ENCODE measurements at regions not wholly inside any gene's neighbourhood (a gene's known extent, or its start where the extent isn't known, plus 50 kb on each side); places are given as distances from the start of the nearest gene placed in this dataset.

DNA sequence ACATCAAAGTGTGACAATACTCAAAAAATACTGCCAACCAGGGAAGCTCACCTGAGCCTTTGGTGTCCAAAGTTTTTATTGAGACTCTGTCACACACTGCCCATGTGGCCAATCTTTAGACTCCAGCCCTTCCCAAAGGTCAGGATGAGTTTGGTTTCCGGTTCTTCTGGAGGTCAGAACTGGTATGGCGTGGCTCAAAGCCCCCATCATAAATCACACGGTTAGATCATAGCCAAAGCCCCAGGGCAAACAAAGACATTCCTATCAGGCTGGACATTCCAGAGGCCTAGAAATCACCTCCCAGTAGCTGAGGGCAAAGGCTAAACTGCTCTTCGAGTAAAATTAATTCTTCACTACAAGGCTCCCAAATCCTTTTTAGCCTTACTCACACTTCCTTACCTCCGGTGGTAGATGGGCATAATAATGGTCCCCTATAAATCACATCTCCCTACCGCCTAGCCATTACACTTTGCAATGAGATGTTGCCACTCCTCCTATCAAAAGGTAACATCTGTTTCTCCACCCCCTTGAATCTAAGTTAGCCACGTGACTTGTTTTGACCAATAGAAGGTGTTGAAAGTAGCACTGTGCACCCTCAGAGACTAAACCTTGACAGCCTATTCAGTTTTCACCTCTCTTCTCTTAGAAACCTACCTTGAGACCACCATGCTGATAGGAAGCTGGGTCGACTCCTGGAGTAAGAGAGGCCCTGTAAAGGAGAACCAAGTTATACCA lies 137.8 kb upstream of the DUSP21 start (continued):
- TF ChIP-seq NR2F6 (IDR thresholded peaks at IDR 0.05) (peak; percentile 62), NR2F6 (CRISPR knock-in tag; IDR thresholded peaks at IDR 0.05) (peak; percentile 61), NCOA5 (CRISPR knock-in tag; IDR thresholded peaks at IDR 0.05) (no peak), HNF4G (IDR thresholded peaks at IDR 0.05; ENCODE audit: borderline replicate concordance, low read depth, low read length) (peak; percentile 40; the same call in 1 of the 2 replicates), HNF4G (CRISPR knock-in tag; IDR thresholded peaks at IDR 0.05; ENCODE audit: borderline replicate concordance, low read depth) (no peak; the same call in 1 of the 2 replicates), ZBTB7A (CRISPR knock-in tag; IDR thresholded peaks at IDR 0.05) (no peak), ZNF839 (CRISPR knock-in tag; IDR thresholded peaks at IDR 0.05; ENCODE audit: borderline replicate concordance) (no peak), CREB1 (IDR thresholded peaks at IDR 0.05) (no peak), CREB1 (CRISPR knock-in tag; IDR thresholded peaks at IDR 0.05) (no peak), ATF5 (CRISPR knock-in tag; IDR thresholded peaks at IDR 0.05; ENCODE audit: low read depth) (no peak), ZSCAN31 (CRISPR knock-in tag; IDR thresholded peaks at IDR 0.05; ENCODE audit: low read depth) (no peak), TOPORS (CRISPR knock-in tag; IDR thresholded peaks at IDR 0.05) (no peak), ZNF775 (CRISPR knock-in tag; IDR thresholded peaks at IDR 0.05; ENCODE audit: borderline replicate concordance) (no peak), ZNF263 (CRISPR knock-in tag; IDR thresholded peaks at IDR 0.05) (no peak), MAZ (IDR thresholded peaks at IDR 0.05; ENCODE audit: borderline replicate concordance, low read depth, low read length) (no peak), MAZ (CRISPR knock-in tag; IDR thresholded peaks at IDR 0.05; ENCODE audit: low read depth) (no peak), ZIK1 (CRISPR knock-in tag; IDR thresholded peaks at IDR 0.05; ENCODE audit: borderline replicate concordance, low read depth) (no peak)
- TF ChIP-seq, protein P1, sequence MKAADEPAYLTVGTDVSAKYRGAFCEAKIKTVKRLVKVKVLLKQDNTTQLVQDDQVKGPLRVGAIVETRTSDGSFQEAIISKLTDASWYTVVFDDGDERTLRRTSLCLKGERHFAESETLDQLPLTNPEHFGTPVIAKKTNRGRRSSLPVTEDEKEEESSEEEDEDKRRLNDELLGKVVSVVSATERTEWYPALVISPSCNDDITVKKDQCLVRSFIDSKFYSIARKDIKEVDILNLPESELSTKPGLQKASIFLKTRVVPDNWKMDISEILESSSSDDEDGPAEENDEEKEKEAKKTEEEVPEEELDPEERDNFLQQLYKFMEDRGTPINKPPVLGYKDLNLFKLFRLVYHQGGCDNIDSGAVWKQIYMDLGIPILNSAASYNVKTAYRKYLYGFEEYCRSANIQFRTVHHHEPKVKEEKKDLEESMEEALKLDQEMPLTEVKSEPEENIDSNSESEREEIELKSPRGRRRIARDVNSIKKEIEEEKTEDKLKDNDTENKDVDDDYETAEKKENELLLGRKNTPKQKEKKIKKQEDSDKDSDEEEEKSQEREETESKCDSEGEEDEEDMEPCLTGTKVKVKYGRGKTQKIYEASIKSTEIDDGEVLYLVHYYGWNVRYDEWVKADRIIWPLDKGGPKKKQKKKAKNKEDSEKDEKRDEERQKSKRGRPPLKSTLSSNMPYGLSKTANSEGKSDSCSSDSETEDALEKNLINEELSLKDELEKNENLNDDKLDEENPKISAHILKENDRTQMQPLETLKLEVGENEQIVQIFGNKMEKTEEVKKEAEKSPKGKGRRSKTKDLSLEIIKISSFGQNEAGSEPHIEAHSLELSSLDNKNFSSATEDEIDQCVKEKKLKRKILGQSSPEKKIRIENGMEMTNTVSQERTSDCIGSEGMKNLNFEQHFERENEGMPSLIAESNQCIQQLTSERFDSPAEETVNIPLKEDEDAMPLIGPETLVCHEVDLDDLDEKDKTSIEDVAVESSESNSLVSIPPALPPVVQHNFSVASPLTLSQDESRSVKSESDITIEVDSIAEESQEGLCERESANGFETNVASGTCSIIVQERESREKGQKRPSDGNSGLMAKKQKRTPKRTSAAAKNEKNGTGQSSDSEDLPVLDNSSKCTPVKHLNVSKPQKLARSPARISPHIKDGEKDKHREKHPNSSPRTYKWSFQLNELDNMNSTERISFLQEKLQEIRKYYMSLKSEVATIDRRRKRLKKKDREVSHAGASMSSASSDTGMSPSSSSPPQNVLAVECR (CRISPR knock-in tag; IDR thresholded peaks at IDR 0.05; ENCODE audit: borderline replicate concordance), result no peak
- TF ChIP-seq, protein P2, sequence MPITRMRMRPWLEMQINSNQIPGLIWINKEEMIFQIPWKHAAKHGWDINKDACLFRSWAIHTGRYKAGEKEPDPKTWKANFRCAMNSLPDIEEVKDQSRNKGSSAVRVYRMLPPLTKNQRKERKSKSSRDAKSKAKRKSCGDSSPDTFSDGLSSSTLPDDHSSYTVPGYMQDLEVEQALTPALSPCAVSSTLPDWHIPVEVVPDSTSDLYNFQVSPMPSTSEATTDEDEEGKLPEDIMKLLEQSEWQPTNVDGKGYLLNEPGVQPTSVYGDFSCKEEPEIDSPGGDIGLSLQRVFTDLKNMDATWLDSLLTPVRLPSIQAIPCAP (CRISPR knock-in tag; IDR thresholded peaks at IDR 0.05; ENCODE audit: low read depth), result no peak

Data from HepG2 (cell line).